ENCODE measurements at regions not wholly inside any gene's neighbourhood (a gene's known extent, or its start where the extent isn't known, plus 50 kb on each side); places are given as distances from the start of the nearest gene placed in this dataset.

DNA sequence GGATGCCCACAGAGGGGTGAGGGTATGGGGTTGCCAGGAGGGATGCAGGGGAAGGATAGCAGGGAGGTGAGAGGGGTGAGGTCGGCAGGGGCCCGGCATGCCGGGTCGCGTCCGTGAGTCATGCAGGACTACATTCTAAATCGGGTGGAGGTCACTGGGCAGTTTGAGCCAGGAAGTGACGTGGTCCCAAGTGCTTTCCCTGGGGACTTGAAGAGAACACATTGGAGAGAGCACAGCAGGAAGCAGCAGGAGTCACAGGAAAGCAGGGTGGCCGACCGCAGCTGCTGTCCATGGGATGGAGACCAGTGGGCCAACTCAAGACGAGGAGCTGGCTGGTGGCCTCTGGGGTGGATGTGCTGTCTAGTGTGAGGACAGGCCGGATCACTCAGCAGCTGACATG is 92.0 kb upstream of the WASF3 start:
- no peaks in the 10 kb centered on the region for H3K9me3 Mint-ChIP-seq
- no peaks in the 10 kb centered on the region for H3K4me1 Mint-ChIP-seq

DNA sequence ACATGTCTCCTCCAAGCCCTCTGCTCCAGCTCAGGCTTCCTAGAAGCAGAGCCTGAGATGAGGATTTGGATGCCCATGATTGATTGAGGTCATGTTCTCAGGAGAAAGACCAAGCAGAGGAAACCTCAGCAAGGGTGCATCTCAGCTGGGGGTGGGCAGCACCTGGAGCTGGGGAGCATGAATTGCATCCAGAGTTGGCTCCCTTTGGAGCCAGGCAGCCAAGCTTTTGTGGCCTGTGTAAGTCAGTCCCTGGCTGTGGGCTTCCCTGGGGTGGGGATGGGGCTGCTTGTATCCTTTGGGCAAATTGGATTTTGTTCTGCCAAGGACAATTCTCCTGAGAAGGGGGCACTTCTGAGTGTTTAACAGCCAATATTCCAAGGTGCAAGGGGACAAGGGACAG is 91.5 kb upstream of the WASF3 start:
- intact Hi-C loops (cut with micrococcal nuclease): no loop called here
- H3K27ac ChIP-seq (ENCODE audit: low read depth, low read length): no peak overlapping the region
- no peak overlapping the region for H3K4me3 ChIP-seq (ENCODE audit: low read length in 2 of 2)
- POLR2A ChIA-PET (ENCODE audit: partially characterized antibody): no interaction called here
- Mint-ChIP-seq H3K4me1 (no peaks in the 10 kb centered on the region), H3K27ac (no peak overlapping the region), H3K27me3 (peaks cover 9 to 23% of the 10 kb centered on the region in 2 donors), H3K4me3 (no peak overlapping the region), H3K36me3 (no peaks in the 10 kb centered on the region), H3K9me3 (no peaks in the 10 kb centered on the region)
- H3K36me3 ChIP-seq (ENCODE audit: insufficient read depth, low read length): no peaks in the 10 kb centered on the region
- no peaks in the 10 kb centered on the region for H3K27me3 ChIP-seq (ENCODE audit: insufficient read depth, low read length)
- DNase-seq: no peak
- H3K4me1 ChIP-seq (ENCODE audit: insufficient read depth, low read length): no peaks in the 10 kb centered on the region
- H3K9me3 ChIP-seq (ENCODE audit: control insufficient read depth in 1 of 2, low read length in 2 of 2): no peaks in the 10 kb centered on the region
- CTCF ChIA-PET (ENCODE audit: partially characterized antibody): interaction anchor here (2.3 kb wide), 1 partner anchor 17 kb away, joined by 6 read pairs; no protein-coding TSS in a partner anchor

More for the DNA sequence above, 92.0 kb upstream of the WASF3 start:
- Histone ChIP-seq H3K27me3 (ENCODE audit: insufficient read depth, low read length) (no peaks in the 10 kb centered on the region), H3K4me1 (ENCODE audit: insufficient read depth, low read length) (no peaks in the 10 kb centered on the region), H3K4me3 (ENCODE audit: low read length in 2 of 2) (no peak overlapping the region), H3K27ac (ENCODE audit: low read depth, low read length) (no peak overlapping the region), H3K36me3 (ENCODE audit: insufficient read depth, low read length) (no peaks in the 10 kb centered on the region), H3K9me3 (ENCODE audit: control insufficient read depth in 1 of 2, low read length in 2 of 2) (no peaks in the 10 kb centered on the region)
- intact Hi-C loops (cut with micrococcal nuclease): no loop called here
- ChIA-PET CTCF (ENCODE audit: partially characterized antibody) (interaction anchor here (2.3 kb wide), 1 partner anchor 17 kb away, joined by 6 read pairs; no protein-coding TSS in a partner anchor), POLR2A (ENCODE audit: partially characterized antibody) (no interaction called here)
- DNase-seq: no peak
- Mint-ChIP-seq H3K36me3 (no peaks in the 10 kb centered on the region), H3K4me3 (no peak overlapping the region), H3K27me3 (peaks cover 9 to 23% of the 10 kb centered on the region in 2 donors), H3K27ac (no peak overlapping the region)

DNA sequence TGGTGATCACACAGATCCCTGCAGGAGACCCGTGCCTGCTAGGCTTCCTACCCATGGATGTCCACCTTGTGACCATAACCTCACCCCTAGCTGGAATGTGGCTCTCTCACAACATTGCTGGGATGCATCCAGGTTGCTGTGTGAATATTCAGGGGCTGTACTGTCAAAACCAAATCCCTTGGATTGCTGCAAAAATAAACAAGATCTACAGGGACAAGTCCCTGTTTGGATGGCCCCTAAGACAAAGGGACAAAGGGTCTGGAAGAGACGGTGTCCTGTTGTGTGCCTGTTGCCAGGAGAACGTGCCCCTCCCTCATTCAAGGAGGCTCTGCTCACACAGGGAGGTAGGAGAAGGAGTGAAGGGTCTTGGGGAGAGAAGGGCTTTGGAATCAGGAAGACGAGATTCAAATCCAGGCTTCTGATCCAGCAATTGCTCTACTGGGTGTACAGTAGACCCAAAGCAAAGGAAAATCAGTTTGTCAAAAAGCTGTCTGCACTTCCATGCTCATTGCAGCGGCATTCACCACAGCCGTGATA is 89.2 kb upstream of the WASF3 start:
- no peaks in the 10 kb centered on the region for H3K4me1 Mint-ChIP-seq
- H3K4me3 Mint-ChIP-seq: no peak overlapping the region
- Histone ChIP-seq H3K9me3 (ENCODE audit: control insufficient read depth in 1 of 2, low read length in 2 of 2) (no peaks in the 10 kb centered on the region), H3K4me1 (ENCODE audit: insufficient read depth, low read length) (no peaks in the 10 kb centered on the region), H3K36me3 (ENCODE audit: insufficient read depth, low read length) (no peaks in the 10 kb centered on the region), H3K4me3 (ENCODE audit: low read length in 2 of 2) (no peak overlapping the region), H3K27me3 (ENCODE audit: insufficient read depth, low read length) (no peaks in the 10 kb centered on the region), H3K27ac (ENCODE audit: low read depth, low read length) (no peak overlapping the region)
- DNase-seq: no peak
- no peaks in the 10 kb centered on the region for H3K36me3 Mint-ChIP-seq
- peaks cover 7 to 17% of the 10 kb centered on the region in 2 donors for H3K27me3 Mint-ChIP-seq
- H3K27ac Mint-ChIP-seq: no peak overlapping the region
- ChIA-PET POLR2A (ENCODE audit: partially characterized antibody) (no interaction called here), CTCF (ENCODE audit: partially characterized antibody) (no interaction called here)
- intact Hi-C loops (cut with micrococcal nuclease): no loop called here
- H3K9me3 Mint-ChIP-seq: no peaks in the 10 kb centered on the region

DNA sequence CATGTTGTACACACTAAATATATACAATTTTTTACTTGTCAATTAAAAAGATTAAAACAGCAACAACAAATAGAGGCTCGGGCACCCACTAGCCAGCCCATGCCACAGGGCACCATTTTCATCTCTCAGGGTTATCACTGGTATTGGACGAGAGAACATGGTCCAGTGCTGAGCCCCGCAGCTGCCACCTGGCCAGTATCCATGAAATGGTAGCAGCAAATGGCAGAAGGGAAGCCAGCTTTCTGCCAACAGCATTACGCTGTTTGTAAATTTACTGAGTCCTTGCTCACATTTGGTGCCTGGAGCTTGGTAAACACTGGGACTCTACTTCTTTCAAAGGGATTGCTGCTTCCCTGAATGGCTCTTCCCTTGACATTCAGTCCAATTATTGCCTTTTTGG is 87.9 kb upstream of the WASF3 start:
- Mint-ChIP-seq H3K27me3 (peaks cover 2 to 13% of the 10 kb centered on the region in 2 donors), H3K4me3 (no peak overlapping the region), H3K9me3 (no peaks in the 10 kb centered on the region), H3K27ac (no peak overlapping the region), H3K36me3 (no peaks in the 10 kb centered on the region), H3K4me1 (no peaks in the 10 kb centered on the region)
- intact Hi-C loops (cut with micrococcal nuclease): no loop called here
- no peak overlapping the region for H3K4me3 ChIP-seq (ENCODE audit: low read length in 2 of 2)
- DNase-seq: no peak
- ChIA-PET CTCF (ENCODE audit: partially characterized antibody) (interaction anchor here (1.1 kb wide), 1 partner anchor 12 kb away, joined by 5 read pairs; no protein-coding TSS in a partner anchor), POLR2A (ENCODE audit: partially characterized antibody) (no interaction called here)
- H3K36me3 ChIP-seq (ENCODE audit: insufficient read depth, low read length): no peaks in the 10 kb centered on the region
- H3K4me1 ChIP-seq (ENCODE audit: insufficient read depth, low read length): no peaks in the 10 kb centered on the region
- H3K27ac ChIP-seq (ENCODE audit: low read depth, low read length): no peak overlapping the region
- H3K9me3 ChIP-seq (ENCODE audit: control insufficient read depth in 1 of 2, low read length in 2 of 2): no peaks in the 10 kb centered on the region
- no peaks in the 10 kb centered on the region for H3K27me3 ChIP-seq (ENCODE audit: insufficient read depth, low read length)

DNA sequence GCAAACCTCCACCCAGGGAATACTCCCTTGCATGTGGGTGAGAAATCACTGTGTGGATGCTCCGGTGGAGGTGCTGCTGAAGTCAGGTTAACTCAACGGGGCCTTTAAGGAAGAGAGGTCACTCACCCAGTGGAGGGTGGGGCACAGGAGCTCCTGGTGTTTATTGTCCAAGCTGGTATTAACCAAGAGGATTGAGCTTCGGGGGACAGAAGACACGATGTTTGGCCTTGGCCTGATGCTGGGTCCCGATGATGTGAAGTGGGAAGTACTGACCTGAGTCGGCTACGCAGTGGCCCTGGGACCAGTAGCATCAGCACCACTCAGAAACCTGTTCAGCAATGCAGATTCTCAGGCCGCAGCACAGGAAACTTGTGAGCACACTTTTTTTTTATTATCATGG is 85.7 kb upstream of the WASF3 start:
- ChIA-PET CTCF (ENCODE audit: partially characterized antibody) (no interaction called here), POLR2A (ENCODE audit: partially characterized antibody) (no interaction called here)
- no peak for DNase-seq
- Histone ChIP-seq H3K9me3 (ENCODE audit: control insufficient read depth in 1 of 2, low read length in 2 of 2) (no peaks in the 10 kb centered on the region), H3K27ac (ENCODE audit: low read depth, low read length) (no peak overlapping the region), H3K4me1 (ENCODE audit: insufficient read depth, low read length) (peaks cover 5% of the 10 kb centered on the region), H3K27me3 (ENCODE audit: insufficient read depth, low read length) (no peaks in the 10 kb centered on the region), H3K36me3 (ENCODE audit: insufficient read depth, low read length) (no peaks in the 10 kb centered on the region), H3K4me3 (ENCODE audit: low read length in 2 of 2) (no peak overlapping the region)
- H3K27me3 Mint-ChIP-seq: peaks cover 2 to 7% of the 10 kb centered on the region in 2 donors
- H3K9me3 Mint-ChIP-seq: no peaks in the 10 kb centered on the region
- H3K4me3 Mint-ChIP-seq: no peak overlapping the region
- H3K27ac Mint-ChIP-seq: no peak overlapping the region
- no peaks in the 10 kb centered on the region for H3K36me3 Mint-ChIP-seq
- H3K4me1 Mint-ChIP-seq: peaks cover 4 to 11% (median 7%) of the 10 kb centered on the region in 4 donors
- intact Hi-C loops (cut with micrococcal nuclease): no loop called here

GRCh38 chr13:26473571-26474230 is 83.8 kb upstream of the WASF3 start:
- Mint-ChIP-seq H3K4me1 (peaks cover 6 to 19% (median 14%) of the 10 kb centered on the region in 4 donors), H3K36me3 (no peaks in the 10 kb centered on the region), H3K27me3 (peaks cover 0 to 1% of the 10 kb centered on the region in 2 donors), H3K9me3 (no peaks in the 10 kb centered on the region), H3K27ac (no peak overlapping the region), H3K4me3 (no peak overlapping the region)
- ChIA-PET CTCF (ENCODE audit: partially characterized antibody) (no interaction called here), POLR2A (ENCODE audit: partially characterized antibody) (no interaction called here)
- H3K36me3 ChIP-seq (ENCODE audit: insufficient read depth, low read length): no peaks in the 10 kb centered on the region
- H3K4me3 ChIP-seq (ENCODE audit: low read length in 2 of 2): no peak overlapping the region
- no peaks in the 10 kb centered on the region for H3K27me3 ChIP-seq (ENCODE audit: insufficient read depth, low read length)
- H3K27ac ChIP-seq (ENCODE audit: low read depth, low read length): no peak overlapping the region
- intact Hi-C loops (cut with micrococcal nuclease): no loop called here
- DNase-seq: no peak
- peaks cover 5% of the 10 kb centered on the region for H3K4me1 ChIP-seq (ENCODE audit: insufficient read depth, low read length)
- no peaks in the 10 kb centered on the region for H3K9me3 ChIP-seq (ENCODE audit: control insufficient read depth in 1 of 2, low read length in 2 of 2)

- Mint-ChIP-seq H3K4me3 (no peak overlapping the region), H3K27me3 (peaks cover 0 to 1% of the 10 kb centered on the region in 2 donors), H3K27ac (no peak overlapping the region), H3K9me3 (no peaks in the 10 kb centered on the region), H3K36me3 (no peaks in the 10 kb centered on the region), H3K4me1 (peaks cover 6 to 19% (median 14%) of the 10 kb centered on the region in 4 donors)
- POLR2A ChIA-PET (ENCODE audit: partially characterized antibody): no interaction called here
- Histone ChIP-seq H3K4me1 (ENCODE audit: insufficient read depth, low read length) (peaks cover 5% of the 10 kb centered on the region), H3K36me3 (ENCODE audit: insufficient read depth, low read length) (no peaks in the 10 kb centered on the region), H3K27ac (ENCODE audit: low read depth, low read length) (no peak overlapping the region), H3K27me3 (ENCODE audit: insufficient read depth, low read length) (no peaks in the 10 kb centered on the region), H3K9me3 (ENCODE audit: control insufficient read depth in 1 of 2, low read length in 2 of 2) (no peaks in the 10 kb centered on the region), H3K4me3 (ENCODE audit: low read length in 2 of 2) (no peak overlapping the region)
- intact Hi-C loops (cut with micrococcal nuclease): no loop called here
- CTCF ChIA-PET (ENCODE audit: partially characterized antibody): no interaction called here
- DNase-seq: no peak
Measured at GRCh38 chr13:26474286-26474685, 83.2 kb upstream of the WASF3 start.

Data from CD4-positive, alpha-beta memory T cell (primary cell).